ENCODE measurements at regions not wholly inside any gene's neighbourhood (a gene's known extent, or its start where the extent isn't known, plus 50 kb on each side); places are given as distances from the start of the nearest gene placed in this dataset.

DNA sequence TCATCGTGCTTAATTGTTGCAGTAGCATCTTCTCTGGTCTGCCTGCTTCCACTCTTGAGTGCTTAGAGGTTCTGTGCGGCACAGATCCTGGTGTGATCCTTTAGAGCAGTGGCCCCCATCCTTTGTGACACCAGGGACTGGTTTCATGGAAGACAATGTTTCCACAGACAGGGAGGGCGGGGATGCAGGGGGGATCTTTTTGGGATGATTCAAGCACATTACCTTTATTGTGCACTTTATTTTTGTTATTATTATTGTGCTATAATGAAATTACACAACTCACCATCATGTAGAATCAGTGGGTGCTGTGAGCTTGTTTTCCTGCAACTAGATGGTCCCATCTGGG lies 76.8 kb upstream of the SHANK2 start:
- Histone ChIP-seq H3K9ac (ENCODE audit: low read length) (no peak overlapping the region), H3K36me3 (ENCODE audit: insufficient read depth, low read length) (no peaks in the 10 kb centered on the region), H3K4me3 (ENCODE audit: low read length) (no peak overlapping the region), H2AFZ (ENCODE audit: low read depth, low read length) (no peak overlapping the region), H3K9me3 (ENCODE audit: low read length) (no peaks in the 10 kb centered on the region), H3K79me2 (replicated peaks; ENCODE audit: insufficient read depth, low read length) (no peaks in the 10 kb centered on the region), H4K20me1 (ENCODE audit: insufficient read depth) (no peaks in the 10 kb centered on the region), H3K4me2 (ENCODE audit: low read length) (no peak overlapping the region), H3K9me2 (ENCODE audit: insufficient read depth, low read length) (no peaks in the 10 kb centered on the region), H3K27ac (ENCODE audit: low read length) (no peak overlapping the region), H3K27me3 (ENCODE audit: insufficient read depth, low read depth, low read length) (no peaks in the 10 kb centered on the region), H3F3A (ENCODE audit: insufficient read depth, low read length, poor library complexity, severe bottlenecking) (no peaks in the 10 kb centered on the region)
- TF ChIP-seq, protein P1, sequence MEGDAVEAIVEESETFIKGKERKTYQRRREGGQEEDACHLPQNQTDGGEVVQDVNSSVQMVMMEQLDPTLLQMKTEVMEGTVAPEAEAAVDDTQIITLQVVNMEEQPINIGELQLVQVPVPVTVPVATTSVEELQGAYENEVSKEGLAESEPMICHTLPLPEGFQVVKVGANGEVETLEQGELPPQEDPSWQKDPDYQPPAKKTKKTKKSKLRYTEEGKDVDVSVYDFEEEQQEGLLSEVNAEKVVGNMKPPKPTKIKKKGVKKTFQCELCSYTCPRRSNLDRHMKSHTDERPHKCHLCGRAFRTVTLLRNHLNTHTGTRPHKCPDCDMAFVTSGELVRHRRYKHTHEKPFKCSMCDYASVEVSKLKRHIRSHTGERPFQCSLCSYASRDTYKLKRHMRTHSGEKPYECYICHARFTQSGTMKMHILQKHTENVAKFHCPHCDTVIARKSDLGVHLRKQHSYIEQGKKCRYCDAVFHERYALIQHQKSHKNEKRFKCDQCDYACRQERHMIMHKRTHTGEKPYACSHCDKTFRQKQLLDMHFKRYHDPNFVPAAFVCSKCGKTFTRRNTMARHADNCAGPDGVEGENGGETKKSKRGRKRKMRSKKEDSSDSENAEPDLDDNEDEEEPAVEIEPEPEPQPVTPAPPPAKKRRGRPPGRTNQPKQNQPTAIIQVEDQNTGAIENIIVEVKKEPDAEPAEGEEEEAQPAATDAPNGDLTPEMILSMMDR (IDR thresholded peaks at IDR 0.05; ENCODE audit: poor library complexity, severe bottlenecking): no peak
- no peak for TF ChIP-seq RAD21 (conservative IDR thresholded peaks at IDR 0.05)
- TF ChIP-seq POLR2AphosphoS5 (IDR thresholded peaks at IDR 0.05): no peak
- TF ChIP-seq MXI1 (conservative IDR thresholded peaks at IDR 0.05; ENCODE audit: poor library complexity, severe bottlenecking): no peak
- TF ChIP-seq TAF1 (IDR thresholded peaks at IDR 0.05; ENCODE audit: low read depth): no peak
- TF ChIP-seq EZH2 (IDR thresholded peaks at IDR 0.05; ENCODE audit: borderline replicate concordance, insufficient read depth, low read length, poor library complexity, severe bottlenecking): no peak
- TF ChIP-seq, protein P2, sequence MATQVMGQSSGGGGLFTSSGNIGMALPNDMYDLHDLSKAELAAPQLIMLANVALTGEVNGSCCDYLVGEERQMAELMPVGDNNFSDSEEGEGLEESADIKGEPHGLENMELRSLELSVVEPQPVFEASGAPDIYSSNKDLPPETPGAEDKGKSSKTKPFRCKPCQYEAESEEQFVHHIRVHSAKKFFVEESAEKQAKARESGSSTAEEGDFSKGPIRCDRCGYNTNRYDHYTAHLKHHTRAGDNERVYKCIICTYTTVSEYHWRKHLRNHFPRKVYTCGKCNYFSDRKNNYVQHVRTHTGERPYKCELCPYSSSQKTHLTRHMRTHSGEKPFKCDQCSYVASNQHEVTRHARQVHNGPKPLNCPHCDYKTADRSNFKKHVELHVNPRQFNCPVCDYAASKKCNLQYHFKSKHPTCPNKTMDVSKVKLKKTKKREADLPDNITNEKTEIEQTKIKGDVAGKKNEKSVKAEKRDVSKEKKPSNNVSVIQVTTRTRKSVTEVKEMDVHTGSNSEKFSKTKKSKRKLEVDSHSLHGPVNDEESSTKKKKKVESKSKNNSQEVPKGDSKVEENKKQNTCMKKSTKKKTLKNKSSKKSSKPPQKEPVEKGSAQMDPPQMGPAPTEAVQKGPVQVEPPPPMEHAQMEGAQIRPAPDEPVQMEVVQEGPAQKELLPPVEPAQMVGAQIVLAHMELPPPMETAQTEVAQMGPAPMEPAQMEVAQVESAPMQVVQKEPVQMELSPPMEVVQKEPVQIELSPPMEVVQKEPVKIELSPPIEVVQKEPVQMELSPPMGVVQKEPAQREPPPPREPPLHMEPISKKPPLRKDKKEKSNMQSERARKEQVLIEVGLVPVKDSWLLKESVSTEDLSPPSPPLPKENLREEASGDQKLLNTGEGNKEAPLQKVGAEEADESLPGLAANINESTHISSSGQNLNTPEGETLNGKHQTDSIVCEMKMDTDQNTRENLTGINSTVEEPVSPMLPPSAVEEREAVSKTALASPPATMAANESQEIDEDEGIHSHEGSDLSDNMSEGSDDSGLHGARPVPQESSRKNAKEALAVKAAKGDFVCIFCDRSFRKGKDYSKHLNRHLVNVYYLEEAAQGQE (IDR thresholded peaks at IDR 0.05; ENCODE audit: borderline replicate concordance): no peak
- no peak for TF ChIP-seq SMC3 (conservative IDR thresholded peaks at IDR 0.05; ENCODE audit: poor library complexity)
- no peak for TF ChIP-seq EP300 (conservative IDR thresholded peaks at IDR 0.05; ENCODE audit: poor library complexity, severe bottlenecking)

DNA sequence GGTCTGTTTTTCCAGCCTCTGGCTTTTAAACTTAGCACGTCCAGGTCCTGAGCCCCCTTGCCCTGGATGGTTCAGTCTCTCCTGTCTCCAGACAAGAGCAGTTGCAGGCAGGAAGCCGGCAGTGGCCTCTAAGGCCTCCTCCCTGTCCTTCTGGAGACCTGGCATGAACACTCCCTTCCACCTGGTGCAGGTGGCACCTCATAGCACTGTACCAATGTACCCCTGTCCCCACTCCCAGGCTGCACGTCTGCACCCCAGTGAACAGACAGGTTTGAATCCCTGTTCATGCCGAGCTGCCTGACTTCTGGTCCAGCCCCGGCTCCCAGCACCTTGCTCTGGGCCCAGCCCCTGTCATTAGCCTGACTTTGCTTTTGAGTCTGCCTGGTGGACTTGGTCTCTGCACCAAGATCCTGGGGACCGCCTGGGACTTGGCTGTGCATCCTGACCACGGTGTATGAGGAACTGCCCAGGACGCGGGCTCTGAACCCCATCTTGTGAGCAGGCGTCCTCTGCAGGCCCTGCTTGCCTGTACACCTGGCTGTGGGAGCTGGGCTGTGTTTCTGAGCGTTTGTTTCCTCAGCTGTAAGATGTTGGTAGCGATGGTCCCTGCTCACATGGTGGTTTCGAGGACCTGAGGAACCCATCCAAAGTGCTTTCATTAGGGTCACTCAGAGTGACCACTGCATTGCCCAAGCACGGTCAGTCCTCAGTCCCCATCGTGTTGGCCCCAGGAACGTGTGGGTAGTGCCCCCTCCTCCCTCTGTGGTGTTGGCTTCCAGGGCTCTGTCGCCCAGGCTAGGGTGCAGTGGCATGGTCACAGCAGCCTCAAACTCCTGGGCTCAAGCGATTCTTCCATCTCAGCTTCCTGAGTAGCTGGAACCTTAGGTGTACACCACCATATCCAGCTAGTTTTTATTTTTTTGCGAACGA lies 75.0 kb upstream of the SHANK2 start:
- Histone ChIP-seq H3K9ac (ENCODE audit: low read length) (no peak overlapping the region), H3K27ac (ENCODE audit: low read length) (no peak overlapping the region), H3K79me2 (replicated peaks; ENCODE audit: insufficient read depth, low read length) (no peaks in the 10 kb centered on the region), H3K4me2 (ENCODE audit: low read length) (no peak overlapping the region), H3K4me3 (ENCODE audit: low read length) (no peak overlapping the region), H3K36me3 (ENCODE audit: insufficient read depth, low read length) (no peaks in the 10 kb centered on the region), H3F3A (ENCODE audit: insufficient read depth, low read length, poor library complexity, severe bottlenecking) (no peaks in the 10 kb centered on the region), H4K20me1 (ENCODE audit: insufficient read depth) (no peaks in the 10 kb centered on the region), H2AFZ (ENCODE audit: low read depth, low read length) (no peak overlapping the region), H3K27me3 (ENCODE audit: insufficient read depth, low read depth, low read length) (no peaks in the 10 kb centered on the region), H3K9me3 (ENCODE audit: low read length) (no peaks in the 10 kb centered on the region), H3K9me2 (ENCODE audit: insufficient read depth, low read length) (no peaks in the 10 kb centered on the region)
- TF ChIP-seq TAF1 (IDR thresholded peaks at IDR 0.05; ENCODE audit: low read depth) (no peak), POLR2AphosphoS5 (IDR thresholded peaks at IDR 0.05) (no peak), EZH2 (IDR thresholded peaks at IDR 0.05; ENCODE audit: borderline replicate concordance, insufficient read depth, low read length, poor library complexity, severe bottlenecking) (no peak), SMC3 (conservative IDR thresholded peaks at IDR 0.05; ENCODE audit: poor library complexity) (no peak), EP300 (conservative IDR thresholded peaks at IDR 0.05; ENCODE audit: poor library complexity, severe bottlenecking) (no peak), RAD21 (conservative IDR thresholded peaks at IDR 0.05) (no peak), MXI1 (conservative IDR thresholded peaks at IDR 0.05; ENCODE audit: poor library complexity, severe bottlenecking) (no peak)
- TF ChIP-seq, protein P1 (IDR thresholded peaks at IDR 0.05; ENCODE audit: poor library complexity, severe bottlenecking): no peak
- TF ChIP-seq, protein P2 (IDR thresholded peaks at IDR 0.05; ENCODE audit: borderline replicate concordance): no peak
